ENCODE measurements at regions not wholly inside any gene's neighbourhood (a gene's known extent, or its start where the extent isn't known, plus 50 kb on each side); places are given as distances from the start of the nearest gene placed in this dataset.

GRCh38 chr11:92848578-92848977 lies 120.9 kb upstream of the MTNR1B start:
- H3K4me3 Mint-ChIP-seq: no peak overlapping the region
- no peaks in the 10 kb centered on the region for H3K36me3 Mint-ChIP-seq (ENCODE audit: low read depth)
- no peak overlapping the region for H3K27ac Mint-ChIP-seq
- no peaks in the 10 kb centered on the region for H3K4me1 Mint-ChIP-seq
- no peaks in the 10 kb centered on the region for H3K9me3 Mint-ChIP-seq
- ATAC-seq (no peak), DNase-seq (no peak)
- H3K27me3 Mint-ChIP-seq: no peaks in the 10 kb centered on the region

- Mint-ChIP-seq H3K27ac (no peak overlapping the region), H3K27me3 (no peaks in the 10 kb centered on the region), H3K36me3 (ENCODE audit: low read depth) (no peaks in the 10 kb centered on the region), H3K4me3 (no peak overlapping the region), H3K9me3 (no peaks in the 10 kb centered on the region), H3K4me1 (no peaks in the 10 kb centered on the region)
- no peak for DNase-seq
- no peak for ATAC-seq
Observed at GRCh38 chr11:92850296-92850826, 119.1 kb upstream of the MTNR1B start.

- Mint-ChIP-seq H3K4me1 (no peaks in the 10 kb centered on the region), H3K27me3 (no peaks in the 10 kb centered on the region), H3K9me3 (no peaks in the 10 kb centered on the region), H3K4me3 (no peak overlapping the region), H3K36me3 (ENCODE audit: low read depth) (no peaks in the 10 kb centered on the region), H3K27ac (no peak overlapping the region)
- DNase-seq (no peak), ATAC-seq (no peak)
Observed at GRCh38 chr11:92852229-92852628, 117.2 kb upstream of the MTNR1B start.

- Mint-ChIP-seq H3K36me3 (ENCODE audit: low read depth) (no peaks in the 10 kb centered on the region), H3K4me1 (no peaks in the 10 kb centered on the region), H3K9me3 (no peaks in the 10 kb centered on the region), H3K4me3 (no peak overlapping the region), H3K27me3 (no peaks in the 10 kb centered on the region), H3K27ac (no peak overlapping the region)
- no peak for DNase-seq
- no peak for ATAC-seq
Observed at GRCh38 chr11:92852946-92853345, 116.5 kb upstream of the MTNR1B start.

- Mint-ChIP-seq H3K9me3 (no peaks in the 10 kb centered on the region), H3K27me3 (no peaks in the 10 kb centered on the region), H3K4me3 (no peak overlapping the region), H3K27ac (no peak overlapping the region), H3K4me1 (no peaks in the 10 kb centered on the region), H3K36me3 (ENCODE audit: low read depth) (no peaks in the 10 kb centered on the region)
- no peak for DNase-seq
- no peak for ATAC-seq
Observed at GRCh38 chr11:92854162-92854561, 115.3 kb upstream of the MTNR1B start.

- no peak for DNase-seq
- H3K27ac Mint-ChIP-seq: no peak overlapping the region
Observed at GRCh38 chr11:92854952-92855351, 114.5 kb upstream of the MTNR1B start.

GRCh38 chr11:92855607-92856405 lies 113.6 kb upstream of the MTNR1B start:
- H3K4me3 Mint-ChIP-seq: no peak overlapping the region
- peaks cover 4% of the 10 kb centered on the region for H3K9me3 Mint-ChIP-seq
- H3K27ac Mint-ChIP-seq: no peak overlapping the region
- H3K36me3 Mint-ChIP-seq (ENCODE audit: low read depth): no peaks in the 10 kb centered on the region
- DNase-seq (no peak), ATAC-seq (no peak)
- H3K27me3 Mint-ChIP-seq: peaks cover 2% of the 10 kb centered on the region
- H3K4me1 Mint-ChIP-seq: no peaks in the 10 kb centered on the region

More at GRCh38 chr11:92854952-92855351, 114.5 kb upstream of the MTNR1B start:
- H3K4me3 Mint-ChIP-seq: no peak overlapping the region
- H3K4me1 Mint-ChIP-seq: no peaks in the 10 kb centered on the region
- H3K9me3 Mint-ChIP-seq: no peaks in the 10 kb centered on the region
- H3K36me3 Mint-ChIP-seq (ENCODE audit: low read depth): no peaks in the 10 kb centered on the region
- ATAC-seq: no peak
- H3K27me3 Mint-ChIP-seq: no peaks in the 10 kb centered on the region

- Mint-ChIP-seq H3K27me3 (peaks cover 2% of the 10 kb centered on the region), H3K36me3 (ENCODE audit: low read depth) (no peaks in the 10 kb centered on the region), H3K4me3 (no peak overlapping the region), H3K4me1 (no peaks in the 10 kb centered on the region), H3K27ac (no peak overlapping the region), H3K9me3 (peaks cover 4% of the 10 kb centered on the region)
- ATAC-seq (no peak), DNase-seq (no peak)
Observed at GRCh38 chr11:92857407-92857806, 112.0 kb upstream of the MTNR1B start.

GRCh38 chr11:92859156-92859690 lies 110.2 kb upstream of the MTNR1B start:
- Mint-ChIP-seq H3K27ac (no peak overlapping the region), H3K9me3 (peaks cover 4% of the 10 kb centered on the region), H3K36me3 (ENCODE audit: low read depth) (no peaks in the 10 kb centered on the region), H3K27me3 (peaks cover 2% of the 10 kb centered on the region), H3K4me3 (no peak overlapping the region), H3K4me1 (no peaks in the 10 kb centered on the region)
- DNase-seq (no peak), ATAC-seq (no peak)

GRCh38 chr11:92861634-92862033 lies 107.8 kb upstream of the MTNR1B start:
- peaks cover 2% of the 10 kb centered on the region for H3K27me3 Mint-ChIP-seq
- no peak for ATAC-seq
- H3K4me1 Mint-ChIP-seq: no peaks in the 10 kb centered on the region

GRCh38 chr11:92865352-92865751 lies 104.1 kb upstream of the MTNR1B start:
- peaks cover 2% of the 10 kb centered on the region for H3K9me3 Mint-ChIP-seq
- no peak overlapping the region for H3K27ac Mint-ChIP-seq
- no peaks in the 10 kb centered on the region for H3K4me1 Mint-ChIP-seq
- no peak for ATAC-seq
- H3K36me3 Mint-ChIP-seq (ENCODE audit: low read depth): no peaks in the 10 kb centered on the region
- H3K27me3 Mint-ChIP-seq: peaks cover 2% of the 10 kb centered on the region
- DNase-seq: no peak
- H3K4me3 Mint-ChIP-seq: no peak overlapping the region

More at GRCh38 chr11:92861634-92862033, 107.8 kb upstream of the MTNR1B start:
- H3K4me3 Mint-ChIP-seq: no peak overlapping the region
- no peak overlapping the region for H3K27ac Mint-ChIP-seq
- H3K36me3 Mint-ChIP-seq (ENCODE audit: low read depth): no peaks in the 10 kb centered on the region
- H3K9me3 Mint-ChIP-seq: peaks cover 4% of the 10 kb centered on the region
- no peak for DNase-seq

- H3K27ac Mint-ChIP-seq: no peak overlapping the region
- ATAC-seq (no peak), DNase-seq (no peak)
- H3K36me3 Mint-ChIP-seq (ENCODE audit: low read depth): no peaks in the 10 kb centered on the region
- no peaks in the 10 kb centered on the region for H3K9me3 Mint-ChIP-seq
- H3K4me1 Mint-ChIP-seq: no peaks in the 10 kb centered on the region
- H3K27me3 Mint-ChIP-seq: no peaks in the 10 kb centered on the region
- H3K4me3 Mint-ChIP-seq: no peak overlapping the region
Observed at GRCh38 chr11:92866679-92867282, 102.7 kb upstream of the MTNR1B start.

GRCh38 chr11:92867913-92868619 lies 101.4 kb upstream of the MTNR1B start:
- H3K27ac Mint-ChIP-seq: no peak overlapping the region
- no peaks in the 10 kb centered on the region for H3K9me3 Mint-ChIP-seq
- no peaks in the 10 kb centered on the region for H3K27me3 Mint-ChIP-seq
- no peak overlapping the region for H3K4me3 Mint-ChIP-seq
- no peaks in the 10 kb centered on the region for H3K4me1 Mint-ChIP-seq
- DNase-seq (no peak), ATAC-seq (no peak)
- no peaks in the 10 kb centered on the region for H3K36me3 Mint-ChIP-seq (ENCODE audit: low read depth)

- Mint-ChIP-seq H3K4me3 (no peak overlapping the region), H3K36me3 (ENCODE audit: low read depth) (no peaks in the 10 kb centered on the region)
Observed at GRCh38 chr11:92869716-92870115, 99.7 kb upstream of the MTNR1B start.

More at GRCh38 chr11:92869716-92870115, 99.7 kb upstream of the MTNR1B start:
- H3K9me3 Mint-ChIP-seq: no peaks in the 10 kb centered on the region
- no peak overlapping the region for H3K27ac Mint-ChIP-seq
- DNase-seq (no peak), ATAC-seq (no peak)
- no peaks in the 10 kb centered on the region for H3K27me3 Mint-ChIP-seq
- no peaks in the 10 kb centered on the region for H3K4me1 Mint-ChIP-seq
